ENCODE measurements at regions not wholly inside any gene's neighbourhood (a gene's known extent, or its start where the extent isn't known, plus 50 kb on each side); places are given as distances from the start of the nearest gene placed in this dataset.
"Not testable (repeated sequence)": the region's sequence is repeated elsewhere in the genome, so short reads cannot be mapped to it uniquely, and the experiment has no call there.

DNA sequence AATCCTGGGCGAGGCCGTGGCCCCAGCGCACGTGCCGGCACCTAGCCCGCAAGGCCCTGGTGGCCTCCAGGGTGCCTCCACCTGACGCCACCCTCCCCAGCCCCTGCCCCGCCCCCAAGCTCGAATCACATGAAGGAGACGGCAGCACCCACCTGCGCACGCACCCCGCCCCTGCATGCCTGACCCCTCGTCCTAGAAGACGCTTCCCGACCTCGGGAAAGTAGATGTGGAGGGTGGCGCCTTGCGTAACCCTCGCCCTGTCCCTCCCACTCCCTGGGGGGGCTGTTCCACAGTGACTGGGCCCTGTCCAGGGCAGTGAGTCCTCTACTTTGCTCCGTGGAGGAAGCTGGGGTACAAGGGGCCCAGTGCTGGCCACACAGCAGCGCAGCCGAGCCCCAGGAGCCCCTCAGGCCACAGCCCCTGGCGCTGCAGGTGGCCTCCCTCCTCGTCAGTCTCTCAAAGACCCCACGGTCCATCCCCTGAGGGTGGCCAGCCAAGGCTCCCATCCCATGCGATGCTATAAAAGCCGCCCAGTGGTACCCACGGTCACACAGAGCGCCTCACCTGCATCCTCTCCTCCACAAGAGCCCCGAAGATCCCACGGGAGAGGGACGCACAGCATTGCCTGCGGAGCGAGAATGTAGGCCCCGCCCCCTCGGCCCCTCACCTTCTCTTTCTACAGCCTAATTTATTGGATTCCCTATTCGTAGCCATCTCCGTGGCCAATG, 3027.3 kb upstream of the TEKT4 start:
- H3K4me3 ChIP-seq; ATAC-seq; H3K4me1 ChIP-seq; intact Hi-C loops (cut with DNase I); H3K9me3 ChIP-seq; H3K36me3 ChIP-seq; DNase-seq; H3K27ac ChIP-seq: not testable (repeated sequence)
- peaks cover 12% of the 10 kb centered on the region for H3K27me3 ChIP-seq

GRCh38 chr2:91844451-91844825, 3026.8 kb upstream of the TEKT4 start:
- H3K4me3 ChIP-seq; intact Hi-C loops (cut with DNase I); ATAC-seq; DNase-seq; H3K9me3 ChIP-seq; H3K4me1 ChIP-seq; H3K27ac ChIP-seq; H3K36me3 ChIP-seq: not testable (repeated sequence)
- peaks cover 12% of the 10 kb centered on the region for H3K27me3 ChIP-seq

DNA sequence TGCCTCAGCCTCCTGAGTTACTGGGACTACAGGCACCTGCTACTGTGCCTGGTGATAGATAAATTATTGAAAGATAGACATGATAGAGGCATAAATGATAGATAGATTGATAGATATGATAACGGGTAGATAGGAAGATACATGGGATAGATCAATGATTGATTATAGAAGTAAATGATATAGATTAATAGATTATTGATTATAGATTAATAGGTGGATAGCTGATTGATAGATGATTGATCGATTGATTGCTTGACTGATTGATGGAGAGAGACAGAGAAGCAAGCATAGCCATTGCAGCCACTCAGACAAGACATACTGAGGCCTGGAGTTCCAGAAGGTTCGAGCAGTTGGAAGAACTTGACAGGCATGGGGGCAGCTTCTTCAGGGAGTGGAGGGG, 3024.8 kb upstream of the TEKT4 start:
- H3K36me3 ChIP-seq; DNase-seq; ATAC-seq; H3K9me3 ChIP-seq; H3K27me3 ChIP-seq; H3K4me1 ChIP-seq; intact Hi-C loops (cut with DNase I); H3K27ac ChIP-seq; H3K4me3 ChIP-seq: not testable (repeated sequence)

- H3K36me3 ChIP-seq; H3K9me3 ChIP-seq; intact Hi-C loops (cut with DNase I); H3K27me3 ChIP-seq; H3K4me3 ChIP-seq; H3K4me1 ChIP-seq; DNase-seq; ATAC-seq; H3K27ac ChIP-seq: not testable (repeated sequence)
These were observed 3019.4 kb upstream of the TEKT4 start for GRCh38 chr2:91851689-91852420.

- ATAC-seq; H3K4me1 ChIP-seq; intact Hi-C loops (cut with DNase I): not testable (repeated sequence)
These were observed 3014.3 kb upstream of the TEKT4 start for GRCh38 chr2:91856971-91857370.

DNA sequence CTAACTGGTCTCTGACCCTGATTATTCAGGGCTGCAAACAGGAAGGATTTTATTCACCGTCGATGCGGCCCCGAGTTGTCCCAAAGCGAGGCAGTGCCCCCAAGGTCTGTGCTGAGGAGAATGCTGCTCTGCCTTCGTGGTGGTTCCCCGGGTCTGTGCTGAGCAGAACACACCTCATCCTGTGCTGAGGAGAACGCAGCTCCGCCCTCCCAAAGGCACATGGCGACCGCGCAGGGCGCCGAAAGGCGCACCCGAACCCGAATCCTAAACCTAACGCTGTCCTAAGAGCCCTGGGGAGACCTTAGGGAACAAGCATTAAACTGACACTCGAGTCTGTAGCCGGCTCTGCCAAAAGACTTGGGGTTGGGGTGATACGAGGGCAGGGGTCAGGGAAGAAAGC, 3013.5 kb upstream of the TEKT4 start:
- H3K27me3 ChIP-seq; H3K27ac ChIP-seq; DNase-seq; H3K9me3 ChIP-seq; intact Hi-C loops (cut with DNase I); H3K36me3 ChIP-seq; ATAC-seq; H3K4me1 ChIP-seq; H3K4me3 ChIP-seq: not testable (repeated sequence)

More at GRCh38 chr2:91856971-91857370, 3014.3 kb upstream of the TEKT4 start:
- H3K9me3 ChIP-seq, H3K27ac ChIP-seq, H3K4me3 ChIP-seq, H3K27me3 ChIP-seq, DNase-seq, H3K36me3 ChIP-seq: not testable (repeated sequence)

DNA sequence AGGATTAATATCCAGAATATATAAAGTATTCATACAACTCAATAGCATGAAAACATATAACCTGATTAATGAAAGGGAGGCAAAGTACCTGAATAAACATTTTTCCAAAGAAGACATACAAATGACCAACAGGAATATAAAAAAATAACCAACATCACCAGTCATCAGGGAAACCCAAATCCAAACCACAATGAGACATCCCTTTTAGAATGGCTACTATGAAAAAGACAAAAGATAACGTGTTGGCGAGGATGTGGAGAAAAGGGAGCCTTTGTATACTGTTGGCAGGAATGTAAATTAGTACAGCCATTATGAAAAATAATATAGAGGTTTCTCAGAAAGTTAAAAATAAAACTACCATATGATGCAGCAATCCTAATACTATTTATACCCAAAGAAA, 2999.5 kb upstream of the TEKT4 start:
- H3K27ac ChIP-seq; intact Hi-C loops (cut with DNase I); H3K4me1 ChIP-seq; H3K36me3 ChIP-seq; H3K9me3 ChIP-seq; ATAC-seq; H3K4me3 ChIP-seq; DNase-seq; H3K27me3 ChIP-seq: not testable (repeated sequence)

- ATAC-seq; H3K4me3 ChIP-seq; DNase-seq; intact Hi-C loops (cut with DNase I); H3K9me3 ChIP-seq; H3K27me3 ChIP-seq; H3K36me3 ChIP-seq; H3K4me1 ChIP-seq; H3K27ac ChIP-seq: not testable (repeated sequence)
These were observed 2997.8 kb upstream of the TEKT4 start for GRCh38 chr2:91873416-91873815.

GRCh38 chr2:91877658-91878210, 2993.5 kb upstream of the TEKT4 start:
- intact Hi-C loops (cut with DNase I); H3K27ac ChIP-seq; H3K4me3 ChIP-seq; H3K36me3 ChIP-seq; H3K9me3 ChIP-seq; DNase-seq; ATAC-seq; H3K27me3 ChIP-seq; H3K4me1 ChIP-seq: not testable (repeated sequence)

- ATAC-seq; H3K4me1 ChIP-seq; H3K4me3 ChIP-seq; H3K9me3 ChIP-seq; intact Hi-C loops (cut with DNase I); DNase-seq; H3K27ac ChIP-seq; H3K27me3 ChIP-seq; H3K36me3 ChIP-seq: not testable (repeated sequence)
- TF ChIP-seq, protein P1, sequence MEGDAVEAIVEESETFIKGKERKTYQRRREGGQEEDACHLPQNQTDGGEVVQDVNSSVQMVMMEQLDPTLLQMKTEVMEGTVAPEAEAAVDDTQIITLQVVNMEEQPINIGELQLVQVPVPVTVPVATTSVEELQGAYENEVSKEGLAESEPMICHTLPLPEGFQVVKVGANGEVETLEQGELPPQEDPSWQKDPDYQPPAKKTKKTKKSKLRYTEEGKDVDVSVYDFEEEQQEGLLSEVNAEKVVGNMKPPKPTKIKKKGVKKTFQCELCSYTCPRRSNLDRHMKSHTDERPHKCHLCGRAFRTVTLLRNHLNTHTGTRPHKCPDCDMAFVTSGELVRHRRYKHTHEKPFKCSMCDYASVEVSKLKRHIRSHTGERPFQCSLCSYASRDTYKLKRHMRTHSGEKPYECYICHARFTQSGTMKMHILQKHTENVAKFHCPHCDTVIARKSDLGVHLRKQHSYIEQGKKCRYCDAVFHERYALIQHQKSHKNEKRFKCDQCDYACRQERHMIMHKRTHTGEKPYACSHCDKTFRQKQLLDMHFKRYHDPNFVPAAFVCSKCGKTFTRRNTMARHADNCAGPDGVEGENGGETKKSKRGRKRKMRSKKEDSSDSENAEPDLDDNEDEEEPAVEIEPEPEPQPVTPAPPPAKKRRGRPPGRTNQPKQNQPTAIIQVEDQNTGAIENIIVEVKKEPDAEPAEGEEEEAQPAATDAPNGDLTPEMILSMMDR (IDR thresholded peaks at IDR 0.05): peak; percentile 36
These were observed 2976.1 kb upstream of the TEKT4 start for GRCh38 chr2:91895091-91895490.

DNA sequence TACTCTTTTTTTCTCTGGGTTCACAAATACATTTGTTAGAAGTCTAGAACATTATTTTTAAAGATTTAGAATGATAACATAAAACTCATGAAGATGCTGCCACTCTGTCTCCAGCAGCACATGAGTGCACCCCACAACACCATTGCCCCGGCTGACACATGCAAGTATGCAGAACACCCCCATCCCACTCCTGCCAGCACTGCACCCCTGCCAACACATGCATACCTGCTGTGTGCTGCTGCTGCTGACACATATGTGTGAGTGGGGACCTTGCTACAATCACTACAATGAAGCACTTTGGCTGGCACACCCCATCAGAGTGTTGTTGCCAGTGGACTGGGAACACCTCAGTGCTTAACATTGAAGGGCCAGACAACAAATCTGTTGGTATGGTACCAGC, 2953.6 kb upstream of the TEKT4 start:
- H3K27ac ChIP-seq; H3K4me1 ChIP-seq; H3K9me3 ChIP-seq; H3K27me3 ChIP-seq; DNase-seq; intact Hi-C loops (cut with DNase I); H3K4me3 ChIP-seq; H3K36me3 ChIP-seq; ATAC-seq: not testable (repeated sequence)

Data from upper lobe of right lung (tissue), 1 donor.